OCI-LY3 (cell line): ENCODE measurements at regions not wholly inside any gene's neighbourhood (a gene's known extent, or its start where the extent isn't known, plus 50 kb on each side); places are given as distances from the start of the nearest gene placed in this dataset.

Experiments used
- EZH2phosphoT487 ChIP-seq: fragments of 200-600 bp; shearing (Covaris generic); IDR thresholded peaks from 2 replicates; pipeline ENCODE4 v1.6.1; 2018; ENCODE audit warnings: antibody characterized with exemption, mixed run types, low read depth
- TF ChIP-seq, protein P1 (sequence below): fragments of 200-600, 300-600 bp; sonication (generic); IDR thresholded peaks from 2 replicates; pipeline ENCODE4 v1.5.1; 2014; ENCODE audit warnings: antibody characterized with exemption, low read length, low read depth

DNA sequence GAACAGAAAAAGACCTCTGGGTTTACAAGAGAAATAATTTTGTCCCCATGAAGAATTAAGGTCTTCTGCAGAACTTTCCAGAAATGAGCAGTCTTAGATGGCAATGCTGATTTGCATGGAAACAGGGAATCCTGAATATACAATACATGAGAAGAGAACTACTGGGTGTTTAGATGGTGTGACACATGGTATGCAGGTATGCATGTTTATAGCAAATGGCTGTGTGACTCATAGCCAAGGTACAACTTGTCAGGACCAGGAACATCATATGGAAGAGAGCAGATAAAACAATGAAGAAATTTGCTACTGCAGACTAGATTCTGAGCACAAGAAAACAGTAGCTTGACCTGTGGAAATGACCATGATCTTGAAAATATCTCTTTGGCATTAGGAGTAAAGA, 907.8 kb downstream of the GATA3 start:
- TF ChIP-seq, protein P1, sequence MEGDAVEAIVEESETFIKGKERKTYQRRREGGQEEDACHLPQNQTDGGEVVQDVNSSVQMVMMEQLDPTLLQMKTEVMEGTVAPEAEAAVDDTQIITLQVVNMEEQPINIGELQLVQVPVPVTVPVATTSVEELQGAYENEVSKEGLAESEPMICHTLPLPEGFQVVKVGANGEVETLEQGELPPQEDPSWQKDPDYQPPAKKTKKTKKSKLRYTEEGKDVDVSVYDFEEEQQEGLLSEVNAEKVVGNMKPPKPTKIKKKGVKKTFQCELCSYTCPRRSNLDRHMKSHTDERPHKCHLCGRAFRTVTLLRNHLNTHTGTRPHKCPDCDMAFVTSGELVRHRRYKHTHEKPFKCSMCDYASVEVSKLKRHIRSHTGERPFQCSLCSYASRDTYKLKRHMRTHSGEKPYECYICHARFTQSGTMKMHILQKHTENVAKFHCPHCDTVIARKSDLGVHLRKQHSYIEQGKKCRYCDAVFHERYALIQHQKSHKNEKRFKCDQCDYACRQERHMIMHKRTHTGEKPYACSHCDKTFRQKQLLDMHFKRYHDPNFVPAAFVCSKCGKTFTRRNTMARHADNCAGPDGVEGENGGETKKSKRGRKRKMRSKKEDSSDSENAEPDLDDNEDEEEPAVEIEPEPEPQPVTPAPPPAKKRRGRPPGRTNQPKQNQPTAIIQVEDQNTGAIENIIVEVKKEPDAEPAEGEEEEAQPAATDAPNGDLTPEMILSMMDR = no peak
- no peak for TF ChIP-seq EZH2phosphoT487
